Smooth muscle cell (in vitro differentiated cells): ENCODE measurements at regions not wholly inside any gene's neighbourhood (a gene's known extent, or its start where the extent isn't known, plus 50 kb on each side); places are given as distances from the start of the nearest gene placed in this dataset.

ENCODE experiments used
- DNase-seq: peaks from one replicate; lab custom pipeline; 2025; ENCODE audit not compliant: unreplicated experiment; lab: John Stamatoyannopoulos, UW
- H2AFZ ChIP-seq: fragments of 200-600 bp; sonication (generic); 2 replicates; pipeline ENCODE4 v1.6.0; 2016; ENCODE audit warnings: antibody characterized with exemption, low read depth, mild to moderate bottlenecking
- H3F3A ChIP-seq: fragments of 200-600 bp; sonication (generic); 2 replicates; pipeline ENCODE4 v1.6.0; 2017; ENCODE audit warnings: antibody characterized with exemption, low read depth
- H3K27ac ChIP-seq: fragments of 200-600 bp; sonication (generic); 2 replicates; pipeline ENCODE4 v1.5.1; 2016; ENCODE audit warnings: low read depth, mild to moderate bottlenecking
- H3K27me3 ChIP-seq: fragments of 200-600 bp; sonication (generic); 2 replicates; pipeline ENCODE4 v1.6.1; 2016; ENCODE audit warnings: low read depth, mild to moderate bottlenecking
- H3K36me3 ChIP-seq: fragments of 200-600 bp; sonication (generic); 2 replicates; pipeline ENCODE4 v1.5.1; 2016; ENCODE audit warnings: low read depth
- H3K4me1 ChIP-seq: fragments of 200-600 bp; sonication (generic); 2 replicates; pipeline ENCODE4 v1.5.1; 2016; ENCODE audit warnings: low read depth
- H3K4me2 ChIP-seq: fragments of 200-600 bp; sonication (generic); 2 replicates; pipeline ENCODE4 v1.6.0; 2016; ENCODE audit warnings: mild to moderate bottlenecking
- H3K4me3 ChIP-seq: fragments of 200-600 bp; sonication (generic); 2 replicates; pipeline ENCODE4 v1.5.1; 2016; ENCODE audit warnings: mild to moderate bottlenecking
- H3K79me2 ChIP-seq: fragments of 200-600 bp; sonication (generic); 2 replicates; pipeline ENCODE4 v1.6.0; 2016; ENCODE audit warnings: low read depth, mild to moderate bottlenecking
- H3K9ac ChIP-seq: fragments of 200-600 bp; sonication (generic); 2 replicates; pipeline ENCODE4 v1.6.0; 2016; ENCODE audit warnings: low read depth
- H3K9me3 ChIP-seq: fragments of 200-600 bp; sonication (generic); replicated peaks from 2 replicates; pipeline ENCODE4 v1.5.1; 2016; ENCODE audit warnings: low read depth
- H4K20me1 ChIP-seq: fragments of 200-600 bp; sonication (generic); 2 replicates; pipeline ENCODE4 v1.6.0; 2016; ENCODE audit warnings: low read depth
- WGBS: methylation state at CpG from one replicate; pipeline ENCODE4 v1.1.7; 2016; ENCODE audit warnings: low lambda C conversion rate; 5-methylcytosine and 5-hydroxymethylcytosine counted together
- TF ChIP-seq, protein P1 (sequence below): fragments of 200-600 bp; sonication (generic); IDR thresholded peaks from 2 replicates; pipeline ENCODE4 v1.5.1; 2017; ENCODE audit warnings: borderline replicate concordance, mild to moderate bottlenecking, antibody characterized with exemption; ENCODE audit not compliant: insufficient read depth, poor library complexity, severe bottlenecking

- Histone ChIP-seq H3K9me3 (peaks cover 3% of the 10 kb centered on the region), H3K4me1 (no peaks in the 10 kb centered on the region)
Observed at GRCh38 chr4:152218576-152218975, 317.3 kb downstream of the FBXW7 start.

DNA sequence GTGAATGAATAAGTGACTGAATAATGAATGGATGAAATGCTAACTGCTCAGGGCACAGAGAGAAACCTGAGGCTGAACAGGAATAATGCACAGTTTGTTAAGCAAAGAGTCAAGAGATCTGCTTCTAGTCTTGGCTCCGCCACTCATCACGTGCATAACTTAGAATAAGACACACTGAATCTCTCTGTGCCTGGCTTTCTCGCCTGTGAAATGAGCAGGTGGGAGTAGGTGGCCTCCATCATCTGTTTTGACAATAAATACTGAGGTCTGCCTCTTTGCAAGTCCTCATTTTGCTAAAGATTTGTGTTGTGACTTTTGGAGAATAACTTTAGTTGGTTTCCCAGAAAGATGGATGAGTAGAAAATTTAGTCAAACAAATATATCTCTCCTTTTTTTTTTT, 318.0 kb downstream of the FBXW7 start:
- Histone ChIP-seq H3K4me1 (no peaks in the 10 kb centered on the region), H3K9me3 (peaks cover 3% of the 10 kb centered on the region), H2AFZ (no peak overlapping the region), H3K27ac (no peak overlapping the region), H3K4me2 (no peak overlapping the region), H3K27me3 (no peaks in the 10 kb centered on the region), H3F3A (no peaks in the 10 kb centered on the region), H3K79me2 (no peaks in the 10 kb centered on the region), H3K4me3 (no peak overlapping the region), H3K9ac (no peak overlapping the region), H3K36me3 (no peaks in the 10 kb centered on the region), H4K20me1 (no peaks in the 10 kb centered on the region)
- no peak for DNase-seq
- WGBS = 96% methylated on average over 3 of the region's 3 CpGs
- TF ChIP-seq, protein P1, sequence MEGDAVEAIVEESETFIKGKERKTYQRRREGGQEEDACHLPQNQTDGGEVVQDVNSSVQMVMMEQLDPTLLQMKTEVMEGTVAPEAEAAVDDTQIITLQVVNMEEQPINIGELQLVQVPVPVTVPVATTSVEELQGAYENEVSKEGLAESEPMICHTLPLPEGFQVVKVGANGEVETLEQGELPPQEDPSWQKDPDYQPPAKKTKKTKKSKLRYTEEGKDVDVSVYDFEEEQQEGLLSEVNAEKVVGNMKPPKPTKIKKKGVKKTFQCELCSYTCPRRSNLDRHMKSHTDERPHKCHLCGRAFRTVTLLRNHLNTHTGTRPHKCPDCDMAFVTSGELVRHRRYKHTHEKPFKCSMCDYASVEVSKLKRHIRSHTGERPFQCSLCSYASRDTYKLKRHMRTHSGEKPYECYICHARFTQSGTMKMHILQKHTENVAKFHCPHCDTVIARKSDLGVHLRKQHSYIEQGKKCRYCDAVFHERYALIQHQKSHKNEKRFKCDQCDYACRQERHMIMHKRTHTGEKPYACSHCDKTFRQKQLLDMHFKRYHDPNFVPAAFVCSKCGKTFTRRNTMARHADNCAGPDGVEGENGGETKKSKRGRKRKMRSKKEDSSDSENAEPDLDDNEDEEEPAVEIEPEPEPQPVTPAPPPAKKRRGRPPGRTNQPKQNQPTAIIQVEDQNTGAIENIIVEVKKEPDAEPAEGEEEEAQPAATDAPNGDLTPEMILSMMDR = no peak

More at GRCh38 chr4:152218576-152218975, 317.3 kb downstream of the FBXW7 start:
- no peak overlapping the region for H3K9ac ChIP-seq
- TF ChIP-seq, protein P1 = no peak
- H2AFZ ChIP-seq = no peak overlapping the region
- H3K36me3 ChIP-seq = no peaks in the 10 kb centered on the region
- H3F3A ChIP-seq = no peaks in the 10 kb centered on the region
- 91% methylated on average over 4 of the region's 4 CpGs for WGBS
- no peaks in the 10 kb centered on the region for H4K20me1 ChIP-seq
- no peak overlapping the region for H3K27ac ChIP-seq
- no peaks in the 10 kb centered on the region for H3K79me2 ChIP-seq
- no peak overlapping the region for H3K4me3 ChIP-seq
- H3K27me3 ChIP-seq = no peaks in the 10 kb centered on the region
- H3K4me2 ChIP-seq = no peak overlapping the region
- no peak for DNase-seq

- H3F3A ChIP-seq = no peaks in the 10 kb centered on the region
- no peak overlapping the region for H2AFZ ChIP-seq
- TF ChIP-seq, protein P1 = no peak
- H3K9me3 ChIP-seq = peaks cover 3% of the 10 kb centered on the region
- no peaks in the 10 kb centered on the region for H3K79me2 ChIP-seq
- no peak overlapping the region for H3K9ac ChIP-seq
- H3K27me3 ChIP-seq = no peaks in the 10 kb centered on the region
- no peaks in the 10 kb centered on the region for H4K20me1 ChIP-seq
- DNase-seq = no peak
- WGBS = 73% methylated on average over 7 of the region's 7 CpGs
- no peak overlapping the region for H3K4me3 ChIP-seq
- no peak overlapping the region for H3K4me2 ChIP-seq
- H3K36me3 ChIP-seq = no peaks in the 10 kb centered on the region
- H3K27ac ChIP-seq = no peak overlapping the region
- H3K4me1 ChIP-seq = peaks cover 1% of the 10 kb centered on the region
Observed at GRCh38 chr4:152211936-152212653, 323.8 kb downstream of the FBXW7 start.
